HG03280 (cell line): ENCODE measurements at regions not wholly inside any gene's neighbourhood (a gene's known extent, or its start where the extent isn't known, plus 50 kb on each side); places are given as distances from the start of the nearest gene placed in this dataset.
A peak's percentile ranks its signal among the peaks of the same experiment; 100 is the strongest.
"Not testable (repeated sequence)": the region's sequence is repeated elsewhere in the genome, so short reads cannot be mapped to it uniquely, and the experiment has no call there.

ENCODE experiments used
- ATAC-seq: cut with Tn5 transposase; IDR thresholded peaks from one replicate; pipeline ENCODE4 v1.9.1; 2021; ENCODE audit warnings: mild to moderate bottlenecking, moderate library complexity; ENCODE audit not compliant: unreplicated experiment

- no peak for ATAC-seq
Measured at GRCh38 chr6:153442096-153442495, 311.0 kb upstream of the RGS17 start.

GRCh38 chr6:153437193-153437592, 306.1 kb upstream of the RGS17 start:
- no peak for ATAC-seq

- no peak for ATAC-seq
Measured at GRCh38 chr6:153436351-153436750, 305.3 kb upstream of the RGS17 start.

- ATAC-seq, result no peak
Measured at GRCh38 chr6:153435787-153436186, 304.7 kb upstream of the RGS17 start.

GRCh38 chr6:153425536-153425935, 294.5 kb upstream of the RGS17 start:
- ATAC-seq, result no peak

GRCh38 chr6:153424719-153425400, 293.8 kb upstream of the RGS17 start:
- no peak for ATAC-seq

GRCh38 chr6:153412519-153412918, 281.4 kb upstream of the RGS17 start:
- no peak for ATAC-seq

- ATAC-seq, result no peak
Measured at GRCh38 chr6:153411070-153411648, 280.1 kb upstream of the RGS17 start.

- no peak for ATAC-seq
Measured at GRCh38 chr6:153405931-153406330, 274.8 kb upstream of the RGS17 start.

- ATAC-seq, result no peak
Measured at GRCh38 chr6:153401751-153402150, 270.7 kb upstream of the RGS17 start.

GRCh38 chr6:153392156-153392555, 261.1 kb upstream of the RGS17 start:
- ATAC-seq, result no peak

- ATAC-seq, result no peak
Measured at GRCh38 chr6:153373869-153374268, 242.8 kb upstream of the RGS17 start.

GRCh38 chr6:153368131-153368530, 237.0 kb upstream of the RGS17 start:
- ATAC-seq, result no peak

- ATAC-seq, result no peak
Measured at GRCh38 chr6:153367021-153367420, 235.9 kb upstream of the RGS17 start.

GRCh38 chr6:153357391-153357790, 226.3 kb upstream of the RGS17 start:
- ATAC-seq, result no peak

GRCh38 chr6:153340568-153340967, 209.5 kb upstream of the RGS17 start:
- ATAC-seq, result no peak

- ATAC-seq, result no peak
Measured at GRCh38 chr6:153334121-153334520, 203.0 kb upstream of the RGS17 start.

GRCh38 chr6:153331221-153331620, 200.1 kb upstream of the RGS17 start:
- not testable (repeated sequence) for ATAC-seq

- no peak for ATAC-seq
Measured at GRCh38 chr6:153328194-153328593, 197.1 kb upstream of the RGS17 start.

- ATAC-seq, result no peak
Measured at GRCh38 chr6:153325661-153326060, 194.6 kb upstream of the RGS17 start.

- ATAC-seq, result peak; percentile 69
Measured at GRCh38 chr6:153312634-153313033, 181.6 kb upstream of the RGS17 start.

GRCh38 chr6:153309651-153310050, 178.6 kb upstream of the RGS17 start:
- no peak for ATAC-seq

- no peak for ATAC-seq
Measured at GRCh38 chr6:153302133-153302532, 171.1 kb upstream of the RGS17 start.
